Left colon (tissue), 2 donors: ENCODE measurements at regions not wholly inside any gene's neighbourhood (a gene's known extent, or its start where the extent isn't known, plus 50 kb on each side); places are given as distances from the start of the nearest gene placed in this dataset.
"Not testable (repeated sequence)": the region's sequence is repeated elsewhere in the genome, so short reads cannot be mapped to it uniquely, and the experiment has no call there.

Experiments
- ATAC-seq: fragments of 200-7000 bp; cut with Tn5 transposase; one replicate; pipeline ENCODE4 v1.9.1; 2020; ENCODE audit warnings: mild to moderate bottlenecking, moderate library complexity
- DNase-seq, 2 donors: peaks; one replicate each; pipeline ENCODE4 v3.0.0-alpha.2; 2020
- intact Hi-C, 2 donors: fragments of 100-400 bp; cut with DNase I in 1 of 2; cut with micrococcal nuclease in 1 of 2; formaldehyde crosslinking; loops; one replicate each; pipeline versions ENCODE4 v1.11.2 to v1.14.0; 2022; cut with DNase I, micrococcal nuclease
- donor health status: DM: no; HTN: no; CAD: no.
- donor health status: DM: yes; HTN: yes; CAD: no.

GRCh38 chr5:72760259-72760658, 56.2 kb upstream of the TNPO1 start:
- ATAC-seq = no peak
- intact Hi-C loops = no loop called here

DNA sequence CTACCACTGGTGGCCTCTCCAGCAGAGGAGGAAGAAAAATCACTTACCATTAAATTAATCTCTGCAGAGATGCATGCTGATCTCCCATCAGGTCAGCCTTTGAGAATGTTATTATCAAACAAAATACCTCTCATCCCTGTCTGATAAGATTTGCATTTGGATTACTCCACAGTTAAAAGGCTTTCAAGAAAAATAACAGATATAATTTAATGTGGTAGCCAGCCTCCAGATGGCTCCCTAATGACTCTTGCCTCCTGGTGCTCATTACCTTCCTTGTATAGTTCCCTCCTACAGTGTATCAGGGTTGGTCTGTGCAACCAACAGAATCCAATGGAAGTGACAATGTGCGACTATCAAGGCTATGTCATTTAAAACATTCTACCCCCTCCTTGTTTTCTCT, 63.6 kb upstream of the TNPO1 start:
- ATAC-seq (peak; percentile 63), DNase-seq (no peak)
- intact Hi-C loops = no loop called here

More at GRCh38 chr5:72760259-72760658, 56.2 kb upstream of the TNPO1 start:
- no peak for DNase-seq

DNA sequence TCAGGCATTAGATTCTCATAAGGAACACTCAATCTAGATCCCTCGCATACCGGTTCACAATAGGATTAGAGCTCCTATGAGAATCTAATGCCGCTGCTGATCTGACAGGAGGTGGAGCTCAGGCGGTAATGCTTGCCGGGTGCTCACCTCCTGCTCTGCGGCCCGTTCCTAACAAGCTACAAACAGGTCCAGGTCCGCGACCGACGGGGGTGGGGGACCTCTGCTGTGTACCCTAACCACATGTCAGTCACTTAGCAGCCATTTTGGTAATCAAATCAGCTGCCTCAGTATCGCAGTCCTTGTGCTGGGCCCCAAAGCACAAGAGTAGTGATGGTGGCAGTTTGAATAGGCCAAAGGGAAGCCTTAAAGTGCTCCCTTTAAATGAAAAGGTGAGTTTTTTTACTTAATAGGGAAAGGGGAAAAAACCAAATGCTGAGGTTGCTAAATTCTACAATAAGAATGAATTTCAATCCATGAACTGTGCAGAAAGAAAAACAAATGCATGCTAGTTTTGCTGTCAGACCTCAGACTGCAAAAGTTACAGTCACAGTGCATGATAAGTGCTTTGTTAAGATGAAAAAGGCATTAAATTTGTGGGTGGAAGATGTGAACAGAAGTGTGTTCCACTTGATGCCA, 67.0 kb upstream of the TNPO1 start:
- DNase-seq = no peak
- no peak for ATAC-seq
- intact Hi-C loops = no loop called here

GRCh38 chr5:72747826-72748225, 68.6 kb upstream of the TNPO1 start:
- intact Hi-C loops = no loop called here
- ATAC-seq (no peak), DNase-seq (no peak)

- ATAC-seq (no peak), DNase-seq (no peak)
- intact Hi-C loops = no loop called here
Measured at GRCh38 chr5:72746736-72747135, 69.7 kb upstream of the TNPO1 start.

DNA sequence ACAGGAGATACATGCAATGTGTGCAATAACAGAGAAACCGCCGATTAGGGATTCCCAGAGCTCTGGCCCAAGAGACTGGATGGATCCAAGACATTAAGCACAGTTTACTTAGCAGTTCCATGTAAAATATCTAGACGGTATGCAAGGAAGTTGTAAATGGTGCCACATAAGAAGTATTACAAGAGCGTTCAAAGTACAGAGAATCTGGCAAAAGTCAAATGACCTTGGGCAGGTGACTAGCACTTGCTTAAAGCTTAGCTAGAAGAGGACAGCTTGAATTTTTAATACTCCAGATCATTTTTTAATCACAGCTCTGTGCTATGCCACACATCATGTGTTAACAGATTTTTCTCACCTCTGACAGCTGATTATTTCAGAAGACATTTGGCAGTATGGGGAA, 72.3 kb upstream of the TNPO1 start:
- intact Hi-C loops = no loop called here
- no peak for DNase-seq
- ATAC-seq = peak; percentile 48

- intact Hi-C loops = no loop called here
- DNase-seq = no peak
Measured at GRCh38 chr5:72741805-72742204, 74.7 kb upstream of the TNPO1 start.

DNA sequence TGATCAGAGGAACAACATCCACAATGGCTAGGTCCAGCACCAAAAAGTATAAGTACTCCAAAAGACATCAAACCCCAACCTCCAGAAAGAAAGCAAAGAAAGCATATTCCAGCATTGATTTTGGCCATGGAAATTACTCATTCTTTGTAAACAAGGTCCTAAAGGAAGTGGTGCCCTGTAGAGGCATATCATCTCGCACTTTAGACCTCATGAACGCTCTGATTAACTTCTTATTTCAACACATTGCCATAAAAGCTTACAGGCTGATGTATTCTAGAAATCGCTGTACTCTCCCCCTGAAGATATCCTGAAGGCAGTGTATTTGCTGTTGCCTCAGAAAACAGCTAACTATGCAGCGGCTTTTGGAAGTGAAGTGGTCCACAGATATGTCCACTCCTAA, 82.7 kb upstream of the TNPO1 start:
- intact Hi-C loops = no loop called here
- peak; percentile 49 for ATAC-seq
- DNase-seq = no peak

More at GRCh38 chr5:72741805-72742204, 74.7 kb upstream of the TNPO1 start:
- ATAC-seq = no peak

DNA sequence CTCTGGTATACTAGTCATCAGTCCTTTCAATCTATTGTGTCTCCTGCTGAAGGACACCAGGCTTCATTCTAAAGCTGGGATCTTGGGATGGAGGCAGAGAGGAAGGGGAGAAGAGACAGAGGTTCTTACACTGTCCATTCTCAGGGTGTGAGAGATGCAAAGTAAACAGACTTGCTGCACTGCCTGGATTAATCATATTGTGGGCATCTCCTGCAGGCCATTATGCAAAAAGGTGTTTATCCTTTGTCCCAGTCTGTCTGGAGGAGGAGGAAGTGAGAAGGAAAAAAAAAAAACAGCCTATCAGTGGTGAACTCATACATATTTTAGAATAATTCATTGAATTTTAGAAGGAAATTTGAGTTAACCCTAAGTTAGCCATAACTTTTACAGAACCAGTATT, 92.9 kb upstream of the TNPO1 start:
- intact Hi-C loops = no loop called here
- peak; percentile 50 for ATAC-seq
- no peak for DNase-seq

- intact Hi-C loops = no loop called here
- DNase-seq (no peak), ATAC-seq (no peak)
Measured at GRCh38 chr5:72722792-72723452, 93.5 kb upstream of the TNPO1 start.

DNA sequence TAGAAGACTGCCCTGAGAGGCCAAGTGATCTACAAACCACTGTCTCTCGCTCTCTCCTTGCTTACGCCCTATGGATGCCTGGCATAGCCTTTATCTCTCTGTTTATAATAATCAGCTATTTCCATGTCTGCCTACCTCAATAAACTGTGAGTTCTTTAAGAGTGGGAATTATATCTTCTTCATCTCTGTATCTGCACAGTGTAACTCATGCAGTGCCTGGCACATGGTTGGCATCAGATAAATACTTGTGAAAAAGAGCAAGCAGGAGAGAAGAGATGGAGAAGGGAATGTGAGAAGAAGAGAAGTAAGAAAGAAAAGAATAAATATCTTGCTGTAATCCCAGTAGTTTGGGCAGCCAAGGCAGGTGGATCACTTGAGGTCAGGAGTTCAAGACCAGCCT, 94.6 kb upstream of the TNPO1 start:
- ATAC-seq (no peak), DNase-seq (no peak)
- intact Hi-C loops = no loop called here

DNA sequence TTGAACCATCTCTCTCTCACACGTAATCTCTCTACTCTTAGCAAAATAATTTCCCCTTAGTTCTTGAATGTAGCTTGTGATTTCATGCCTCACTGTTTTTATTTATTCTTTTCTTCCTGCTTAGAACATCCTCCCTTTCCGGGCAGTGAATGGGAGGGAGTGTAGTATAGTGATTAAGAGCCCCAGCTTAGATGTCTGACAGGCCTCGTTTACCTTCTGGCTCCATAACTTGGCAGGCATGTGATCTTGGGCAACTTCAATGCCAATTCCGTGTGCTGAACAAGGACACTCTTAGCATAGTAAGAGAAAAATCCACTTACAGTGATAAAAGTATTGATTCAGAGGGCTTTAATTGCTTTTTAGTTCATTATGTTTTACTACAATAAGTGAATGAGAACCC, 96.3 kb upstream of the TNPO1 start:
- intact Hi-C loops = no loop called here
- ATAC-seq = no peak
- DNase-seq = no peak

- DNase-seq = no peak
- intact Hi-C loops = no loop called here
- no peak for ATAC-seq
Measured at GRCh38 chr5:72711351-72711750, 105.1 kb upstream of the TNPO1 start.

DNA sequence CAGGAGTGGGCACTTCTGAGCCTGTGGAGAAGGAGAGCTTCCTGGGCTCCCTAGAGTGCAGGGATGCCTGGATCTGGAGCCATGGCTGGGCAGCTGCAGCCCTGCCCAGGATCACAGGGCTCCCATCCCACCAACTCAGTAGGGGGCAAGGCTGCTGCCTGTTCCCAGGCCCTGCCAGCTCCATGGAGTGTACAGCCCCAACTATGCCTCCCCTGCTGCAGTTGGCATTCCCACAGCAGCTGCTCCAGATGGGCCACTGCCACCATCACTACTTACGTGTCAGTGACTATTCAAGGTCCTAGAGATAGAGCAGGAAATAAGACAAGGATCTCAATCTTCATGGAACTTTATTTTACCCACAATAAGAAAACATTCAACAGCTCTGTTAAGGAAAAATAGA, 107.1 kb upstream of the TNPO1 start:
- ATAC-seq = no peak
- DNase-seq = no peak
- intact Hi-C loops = no loop called here

DNA sequence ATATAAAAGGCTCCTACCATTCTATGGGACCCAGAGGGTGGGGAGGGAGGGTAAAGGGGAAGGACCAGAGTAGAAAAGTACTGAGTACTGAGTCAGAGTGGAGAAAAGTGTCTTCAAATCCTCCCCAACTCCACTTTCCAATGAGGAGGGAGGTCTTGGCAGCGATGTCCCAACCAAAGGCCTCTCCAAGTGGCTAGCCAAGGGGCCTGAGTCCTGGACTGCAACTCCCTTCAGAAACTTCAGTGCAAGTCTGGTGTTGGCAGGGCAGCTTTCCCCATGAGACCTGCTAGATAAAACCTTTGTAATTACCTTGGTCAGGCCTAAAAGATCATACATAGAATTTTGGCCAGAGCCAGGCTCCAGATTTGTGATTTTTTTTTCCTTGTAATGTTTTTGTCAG, 111.3 kb upstream of the TNPO1 start:
- intact Hi-C loops = no loop called here
- no peak for ATAC-seq
- no peak for DNase-seq

- intact Hi-C loops = no loop called here
- DNase-seq (no peak), ATAC-seq (no peak)
Measured at GRCh38 chr5:72703876-72704275, 112.6 kb upstream of the TNPO1 start.

- DNase-seq (no peak), ATAC-seq (no peak)
- intact Hi-C loops = no loop called here
Measured at GRCh38 chr5:72702881-72703434, 113.5 kb upstream of the TNPO1 start.

- DNase-seq, ATAC-seq, intact Hi-C loops: not testable (repeated sequence)
Measured at GRCh38 chr5:72702105-72702504, 114.4 kb upstream of the TNPO1 start.

GRCh38 chr5:72698481-72698880, 118.0 kb upstream of the TNPO1 start:
- DNase-seq (no peak), ATAC-seq (no peak)
- intact Hi-C loops = no loop called here

GRCh38 chr5:72697622-72698021, 118.8 kb upstream of the TNPO1 start:
- ATAC-seq (no peak), DNase-seq (no peak)
- intact Hi-C loops = no loop called here

DNA sequence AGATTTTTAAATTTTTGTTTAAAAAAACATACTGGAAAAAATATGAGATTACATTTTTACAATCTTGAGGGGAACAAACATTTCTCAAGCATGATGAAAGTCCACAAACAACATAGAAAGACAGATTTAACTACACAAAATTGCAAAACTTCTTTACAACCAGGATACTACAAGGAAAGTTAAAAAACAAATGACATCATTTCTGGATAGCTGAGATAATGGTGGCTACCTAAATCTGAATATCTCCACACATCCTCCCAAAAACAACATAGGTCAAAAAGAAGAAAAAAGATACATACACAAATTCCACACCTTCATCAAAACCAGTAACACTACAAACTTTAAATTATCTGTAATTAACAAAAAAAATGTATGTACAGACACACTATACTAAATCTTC, 120.8 kb upstream of the TNPO1 start:
- no peak for ATAC-seq

More for the DNA sequence above, 120.8 kb upstream of the TNPO1 start:
- intact Hi-C loops = no loop called here
- no peak for DNase-seq
